ENCODE measurements at regions not wholly inside any gene's neighbourhood (a gene's known extent, or its start where the extent isn't known, plus 50 kb on each side); places are given as distances from the start of the nearest gene placed in this dataset.
"Not testable (repeated sequence)": the region's sequence is repeated elsewhere in the genome, so short reads cannot be mapped to it uniquely, and the experiment has no call there.

DNA sequence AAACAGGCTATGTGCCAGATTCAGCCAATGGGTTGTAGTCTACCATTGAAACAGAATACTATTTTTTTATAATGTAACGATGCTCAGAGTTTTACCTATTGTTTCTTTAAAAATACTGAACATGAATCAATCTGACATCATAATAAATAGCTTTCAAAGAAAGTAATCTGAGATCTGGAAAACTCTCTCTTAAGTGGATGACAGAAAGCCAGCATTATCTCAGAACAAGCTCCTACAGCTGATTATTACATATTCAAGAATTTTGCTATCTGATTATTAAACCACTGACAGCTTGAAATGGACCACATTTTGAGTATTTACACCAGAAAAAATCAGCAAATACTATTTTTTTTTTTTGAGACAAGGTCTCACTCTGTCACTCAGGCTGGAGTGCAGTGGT is 484.2 kb upstream of the SOX9 start:
- no peak for DNase-seq (ENCODE audit: low spot score)

- no peak for DNase-seq (ENCODE audit: low spot score)
Observed at GRCh38 chr17:71638668-71639067, 482.2 kb upstream of the SOX9 start.

DNA sequence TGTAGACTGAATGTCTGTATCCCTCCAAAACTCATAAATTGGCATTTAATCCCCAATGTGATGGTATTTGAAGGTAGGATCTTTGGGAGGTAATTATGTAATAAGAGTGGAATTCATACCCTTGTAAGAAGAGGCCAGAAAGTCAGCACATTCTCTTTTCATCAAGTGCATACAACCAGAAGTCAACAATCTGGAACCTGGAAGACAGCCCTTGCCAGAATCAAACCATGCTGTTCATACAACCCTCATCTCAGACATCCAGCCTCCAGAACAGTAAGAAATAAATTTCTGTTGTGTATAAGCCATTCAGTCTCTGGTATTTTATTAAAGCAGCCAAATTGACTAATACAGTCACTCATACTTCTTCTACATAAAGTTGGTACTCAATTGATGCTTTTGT is 481.0 kb upstream of the SOX9 start:
- no peak for DNase-seq (ENCODE audit: low spot score)

DNA sequence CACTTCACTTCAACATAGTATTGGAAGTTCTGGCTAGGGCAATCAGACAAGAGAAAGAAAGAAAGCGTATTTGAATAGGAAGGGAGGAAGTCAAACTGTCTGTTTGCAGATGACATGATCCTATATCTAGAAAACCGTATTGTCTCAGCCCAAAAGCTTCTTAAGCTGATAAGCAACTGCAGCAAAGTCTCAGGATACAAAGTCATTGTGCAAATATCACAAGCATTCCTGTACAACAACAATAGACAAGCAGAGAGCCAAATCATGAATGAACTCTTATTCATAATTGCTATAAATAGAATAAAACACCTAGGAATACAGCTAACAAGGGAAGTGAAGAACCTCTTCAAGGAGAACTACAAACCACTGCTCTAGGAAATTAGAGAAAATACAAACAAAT is 473.9 kb upstream of the SOX9 start:
- DNase-seq (ENCODE audit: low spot score), result not testable (repeated sequence)

- not testable (repeated sequence) for DNase-seq (ENCODE audit: low spot score)
Observed at GRCh38 chr17:71648342-71648741, 472.5 kb upstream of the SOX9 start.

DNA sequence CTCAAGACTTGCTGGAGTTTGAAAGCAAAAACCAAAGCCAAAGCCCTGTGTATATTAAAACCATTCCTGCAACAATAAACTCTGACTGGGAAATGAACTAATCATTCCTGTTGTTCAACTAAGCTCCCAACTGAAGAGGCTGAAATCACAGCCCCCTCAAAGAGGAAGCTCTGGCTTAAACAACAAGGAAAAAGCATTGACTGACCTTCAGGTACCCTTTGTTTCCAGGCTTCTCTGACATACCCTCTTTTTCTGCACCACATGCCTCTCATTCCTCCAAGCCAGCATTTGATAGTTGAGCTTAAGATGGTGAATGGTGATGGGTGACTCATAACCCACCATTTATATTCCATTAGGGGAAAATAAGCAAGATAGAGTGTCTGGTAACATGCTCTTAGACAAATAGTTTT is 470.9 kb upstream of the SOX9 start:
- DNase-seq (ENCODE audit: low spot score), result no peak

GRCh38 chr17:71655542-71655941 is 465.3 kb upstream of the SOX9 start:
- DNase-seq (ENCODE audit: low spot score), result no peak

- no peak for DNase-seq (ENCODE audit: low spot score)
Observed at GRCh38 chr17:71656964-71657858, 463.6 kb upstream of the SOX9 start.

DNA sequence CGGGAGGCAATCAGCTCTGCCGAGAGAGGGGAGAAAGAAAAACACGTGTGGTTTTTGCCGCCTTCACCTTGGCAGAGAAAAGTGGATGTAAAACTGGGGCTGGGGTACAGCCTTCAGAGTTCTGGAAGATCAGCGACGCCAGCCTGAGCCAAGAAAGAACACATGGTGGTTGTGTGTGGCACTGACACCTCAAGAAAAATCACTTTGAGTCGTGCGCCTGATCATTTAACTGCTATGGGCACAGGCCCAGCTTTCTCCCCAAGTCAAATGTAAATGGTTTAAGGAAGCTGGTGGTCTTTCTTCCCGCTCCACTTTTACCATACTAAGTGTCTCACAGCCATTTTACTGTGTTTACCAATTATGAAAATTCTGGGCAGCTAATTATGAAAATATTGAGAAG is 461.8 kb upstream of the SOX9 start:
- no peak for DNase-seq (ENCODE audit: low spot score)

GRCh38 chr17:71664861-71665260 is 456.0 kb upstream of the SOX9 start:
- no peak for DNase-seq (ENCODE audit: low spot score)

DNA sequence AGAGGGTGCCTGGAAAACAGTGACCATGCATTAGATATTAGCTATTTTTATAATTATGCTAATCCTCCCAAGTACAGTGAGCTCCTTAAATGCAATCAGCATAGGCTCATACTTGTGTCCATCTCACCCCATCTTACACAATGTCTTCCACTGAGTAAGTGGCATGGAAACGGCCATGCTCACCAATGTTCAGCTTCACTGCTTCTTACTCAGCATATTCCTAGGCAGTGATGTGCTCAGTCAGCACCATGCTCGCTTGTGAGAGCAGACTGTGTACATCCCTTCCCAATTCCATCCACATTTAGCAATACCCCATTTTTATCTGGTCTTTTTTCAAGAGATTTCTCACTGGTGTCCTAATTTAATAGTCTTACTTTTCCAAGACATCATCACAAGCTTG is 454.8 kb upstream of the SOX9 start:
- DNase-seq (ENCODE audit: low spot score), result no peak

DNA sequence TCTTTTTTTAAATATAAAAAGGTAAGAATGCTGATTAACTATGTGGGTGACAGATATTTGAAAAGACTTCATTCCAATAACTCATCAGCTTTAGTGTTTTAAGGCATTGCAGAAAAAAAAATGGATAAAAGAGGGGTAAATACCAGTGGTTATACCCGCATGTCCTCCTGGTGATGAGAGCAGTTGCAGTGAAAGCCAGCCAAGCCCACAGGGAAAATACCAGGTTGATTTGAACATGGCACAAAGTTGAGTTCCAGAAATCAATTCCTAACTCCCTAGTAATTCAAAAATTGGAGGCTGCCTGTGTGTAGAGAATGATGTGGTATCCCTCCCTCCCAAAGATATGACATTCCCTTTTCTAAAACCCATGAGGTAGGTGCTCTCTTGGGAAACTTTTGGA is 453.2 kb upstream of the SOX9 start:
- DNase-seq (ENCODE audit: low spot score), result no peak

- DNase-seq (ENCODE audit: low spot score), result no peak
Observed at GRCh38 chr17:71668807-71669206, 452.0 kb upstream of the SOX9 start.

DNA sequence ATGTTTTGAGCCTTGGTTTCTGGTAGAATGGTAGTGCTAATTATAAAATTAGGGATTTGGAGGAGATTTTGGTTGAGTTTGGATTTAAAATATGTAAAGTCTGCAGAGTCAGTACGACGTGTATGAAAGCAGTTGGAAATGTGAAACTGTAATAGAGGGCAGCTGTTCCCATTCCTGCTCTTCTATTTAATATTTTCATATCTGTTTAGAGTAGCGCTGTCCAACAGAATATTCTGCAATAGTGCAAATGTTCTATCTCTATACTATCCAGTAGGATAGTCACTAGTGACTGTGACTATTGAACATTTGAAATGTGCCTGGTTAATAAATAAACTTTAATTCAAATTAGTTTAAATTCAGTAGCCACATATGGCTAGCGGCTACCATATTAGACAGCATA is 443.4 kb upstream of the SOX9 start:
- no peak for DNase-seq (ENCODE audit: low spot score)

DNA sequence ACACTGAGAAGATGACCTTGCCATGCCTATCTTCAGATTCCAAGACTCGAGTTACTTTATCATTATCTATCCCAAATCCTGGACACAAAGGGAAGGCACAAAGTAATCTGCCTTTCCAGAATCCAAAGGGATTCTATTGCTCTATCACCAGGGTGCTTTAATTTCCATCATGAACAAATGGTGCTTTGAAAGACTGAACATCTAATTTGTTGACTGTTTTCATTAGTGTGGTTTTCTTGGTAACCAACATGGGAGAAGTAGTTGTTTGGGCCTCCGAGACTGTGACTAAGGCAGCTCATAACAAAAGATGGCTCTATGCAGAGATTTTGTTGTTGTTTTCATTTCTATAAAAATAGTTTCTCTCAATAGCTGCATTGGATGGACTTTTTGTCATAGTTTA is 441.0 kb upstream of the SOX9 start:
- DNase-seq (ENCODE audit: low spot score), result no peak

- no peak for DNase-seq (ENCODE audit: low spot score)
Observed at GRCh38 chr17:71681427-71682173, 439.2 kb upstream of the SOX9 start.

DNA sequence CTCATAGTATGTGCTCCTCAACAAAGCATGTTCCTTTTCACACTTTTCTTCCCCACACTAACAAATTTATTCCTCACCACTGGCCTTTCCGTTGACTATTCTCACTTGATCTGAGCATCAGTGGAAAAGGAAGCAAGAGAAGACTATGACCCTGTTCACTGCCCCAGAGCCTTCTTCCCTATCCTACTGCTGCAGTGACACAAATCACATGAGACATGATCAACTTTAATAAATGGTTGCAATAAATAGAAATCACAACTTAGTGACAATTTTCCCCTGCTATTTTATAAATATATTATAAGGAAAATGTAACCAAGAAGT is 438.7 kb upstream of the SOX9 start:
- no peak for DNase-seq (ENCODE audit: low spot score)

DNA sequence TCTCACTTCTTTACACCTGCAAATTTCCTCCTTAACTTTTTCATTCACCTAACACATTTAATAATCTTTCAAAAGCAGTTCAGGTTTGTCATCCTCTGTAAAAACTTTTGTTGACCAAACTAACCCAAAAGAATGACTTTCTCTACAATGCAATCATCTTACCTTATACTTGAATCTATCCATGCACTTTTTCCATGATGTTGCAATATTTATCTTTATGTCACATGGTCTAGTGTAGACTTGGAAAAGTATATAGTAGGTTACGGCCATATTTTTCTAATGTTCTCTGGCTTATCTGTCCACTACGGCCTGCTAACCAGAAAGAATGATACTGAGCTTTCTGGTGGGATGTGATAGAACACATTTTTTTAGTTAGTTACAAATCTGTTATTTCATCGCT is 431.0 kb upstream of the SOX9 start:
- no peak for DNase-seq (ENCODE audit: low spot score)

GRCh38 chr17:71699907-71700306 is 420.9 kb upstream of the SOX9 start:
- no peak for DNase-seq (ENCODE audit: low spot score)

GRCh38 chr17:71703701-71704100 is 417.1 kb upstream of the SOX9 start:
- DNase-seq (ENCODE audit: low spot score), result no peak

GRCh38 chr17:71709271-71709890 is 411.4 kb upstream of the SOX9 start:
- no peak for DNase-seq (ENCODE audit: low spot score)

- DNase-seq (ENCODE audit: low spot score), result no peak
Observed at GRCh38 chr17:71709946-71710345, 410.9 kb upstream of the SOX9 start.

DNA sequence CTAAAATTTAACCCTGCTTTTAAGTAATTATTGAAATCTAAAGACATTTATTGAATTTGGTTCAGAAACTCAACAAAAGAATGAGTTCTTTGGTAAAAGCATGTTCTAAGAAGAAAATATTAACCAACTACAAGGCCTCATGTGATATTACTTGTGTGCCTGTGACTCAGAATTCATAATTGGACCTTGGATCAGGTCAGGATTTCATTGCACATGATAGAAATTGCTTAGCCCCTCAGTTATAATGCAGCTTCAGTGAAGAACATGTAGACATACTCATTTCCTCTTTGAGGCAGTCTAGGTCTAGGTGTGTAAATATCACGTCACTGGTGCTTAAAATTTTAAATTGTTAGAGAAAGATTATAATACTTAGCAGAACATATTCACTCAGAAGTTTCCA is 410.0 kb upstream of the SOX9 start:
- DNase-seq (ENCODE audit: low spot score), result no peak
